Spleen (tissue), 7 donors: ENCODE measurements at regions not wholly inside any gene's neighbourhood (a gene's known extent, or its start where the extent isn't known, plus 50 kb on each side); places are given as distances from the start of the nearest gene placed in this dataset.

Source experiments
- CTCF ChIP-seq, 11 experiments: fragments of 200-600 bp in 7 of 11; fragments of 450-650 bp in 4 of 11; sonication (generic) in 4 of 11; IDR thresholded peaks in 8 of 11; conservative IDR thresholded peaks in 3 of 11; 1 replicate in 7 of 11; 2 replicates in 4 of 11; pipeline versions ENCODE4 v1.4.0 to v1.8.0; 2016 to 2021; ENCODE audit warnings: antibody characterized with exemption in 11 of 11, inconsistent platforms in 4 of 11, mild to moderate bottlenecking in 1 of 11
- POLR2A ChIP-seq, 3 donors: fragments of 450-650 bp; IDR thresholded peaks; one replicate each; pipeline ENCODE4 v1.5.1; 2017; ENCODE audit warnings: antibody characterized with exemption in 3 of 3, mild to moderate bottlenecking in 1 of 3
- POLR2AphosphoS5 ChIP-seq, 3 donors: sonication (generic); formaldehyde crosslinking; IDR thresholded peaks; one replicate each; pipeline ENCODE4 v1.5.1; 2017; ENCODE audit warnings: antibody characterized with exemption in 3 of 3
- donor health status: DM: no; HTN: no; CAD: no; lungs with moderate emphysema.
- donor health status: DM: no; HTN: no; CAD: no.
- donor health status: DM: no; HTN: no; CAD: no.

DNA sequence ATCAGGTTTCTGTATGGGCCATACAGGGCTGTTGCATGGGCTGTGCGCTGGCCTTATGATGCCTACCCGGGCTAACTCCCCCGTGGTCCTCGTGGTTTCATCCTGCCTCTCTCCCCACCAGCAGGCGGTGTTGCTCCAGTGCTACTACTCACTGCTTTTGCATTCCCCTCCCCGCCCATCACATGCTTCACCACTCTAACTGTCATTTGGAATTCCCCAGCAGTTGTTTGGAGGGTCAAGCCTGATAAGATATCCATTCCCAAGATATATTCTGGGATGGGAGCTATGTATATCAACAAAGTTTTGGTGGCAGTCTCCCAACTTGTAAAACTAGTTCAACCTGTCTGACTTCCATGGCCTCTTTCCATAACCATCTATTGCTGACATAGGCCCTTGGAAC, 233.2 kb upstream of the SOX4 start:
- TF ChIP-seq CTCF (IDR thresholded peaks at IDR 0.05 in 8 of 11, conservative IDR thresholded peaks at IDR 0.05 in 3 of 11), result no peak
- TF ChIP-seq POLR2AphosphoS5 (IDR thresholded peaks at IDR 0.05), result no peak
- no peak for TF ChIP-seq POLR2A (IDR thresholded peaks at IDR 0.05)
